ENCODE measurements at regions not wholly inside any gene's neighbourhood (a gene's known extent, or its start where the extent isn't known, plus 50 kb on each side); places are given as distances from the start of the nearest gene placed in this dataset.
"Not testable (repeated sequence)": the region's sequence is repeated elsewhere in the genome, so short reads cannot be mapped to it uniquely, and the experiment has no call there.

DNA sequence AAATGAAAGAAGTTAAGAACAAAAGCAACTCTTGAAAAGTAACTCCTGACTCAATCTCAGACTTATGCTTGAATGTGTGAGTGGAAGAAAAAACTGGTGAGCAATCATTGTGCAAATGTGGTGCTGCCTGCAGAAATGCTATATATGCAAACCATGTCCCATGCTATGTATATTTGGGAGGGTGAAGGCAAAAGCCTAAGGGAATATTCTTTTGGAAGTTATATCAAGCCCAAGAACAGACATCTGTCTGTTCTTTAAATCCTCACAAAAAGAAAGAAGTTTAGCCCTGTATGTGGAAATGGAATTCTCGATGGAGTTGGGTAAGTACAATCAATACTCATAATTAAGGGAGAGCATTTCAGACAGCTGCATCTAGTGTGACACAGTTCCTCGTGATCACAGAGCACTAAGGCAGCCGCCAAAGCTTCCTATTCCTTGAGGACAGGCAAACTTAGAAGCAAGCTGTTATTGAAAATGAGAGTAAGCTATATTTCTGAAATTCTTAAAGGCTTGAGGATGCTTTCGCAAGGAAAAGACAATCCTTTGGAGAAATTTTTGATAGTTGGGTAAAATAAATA, 406.5 kb upstream of the CHORDC1 start:
- no peak for DNase-seq

DNA sequence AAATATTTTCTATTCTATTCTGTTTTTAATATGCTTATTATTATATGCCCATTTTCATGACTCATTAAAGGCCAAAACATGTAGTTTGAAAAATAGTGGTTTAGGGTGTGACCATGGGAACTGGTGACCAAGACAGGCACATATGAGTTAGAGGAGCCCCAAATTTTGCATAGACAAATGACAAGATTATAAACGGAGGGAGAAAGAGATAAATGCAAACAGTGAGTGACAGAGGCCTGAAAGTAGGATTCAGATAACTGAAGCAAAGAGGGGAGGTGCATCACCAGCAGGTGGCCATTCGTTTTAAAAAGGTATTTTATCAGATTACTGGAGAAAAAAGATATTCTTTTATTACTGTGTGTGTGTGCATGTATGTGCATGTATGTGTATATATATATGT, 391.5 kb upstream of the CHORDC1 start:
- no peak overlapping the region for H3K27ac ChIP-seq
- no peak for TF ChIP-seq CTCF (IDR thresholded peaks at IDR 0.05)
- TF ChIP-seq POLR2A (IDR thresholded peaks at IDR 0.05), result no peak
- no peaks in the 10 kb centered on the region for H3K36me3 ChIP-seq
- no peaks in the 10 kb centered on the region for H3K27me3 ChIP-seq
- no peaks in the 10 kb centered on the region for H3K9me3 ChIP-seq
- no peak overlapping the region for H3K4me3 ChIP-seq
- H3K4me1 ChIP-seq, result no peaks in the 10 kb centered on the region
- no peak for DNase-seq
- intact Hi-C loops (cut with DNase I; ENCODE audit: low total_unique reads), result no loop called here

More for the DNA sequence above, 406.5 kb upstream of the CHORDC1 start:
- TF ChIP-seq POLR2A (IDR thresholded peaks at IDR 0.05) (no peak), CTCF (IDR thresholded peaks at IDR 0.05) (no peak)
- Histone ChIP-seq H3K27me3 (no peaks in the 10 kb centered on the region), H3K9me3 (no peaks in the 10 kb centered on the region), H3K27ac (no peak overlapping the region), H3K36me3 (no peaks in the 10 kb centered on the region), H3K4me1 (no peaks in the 10 kb centered on the region), H3K4me3 (no peak overlapping the region)
- intact Hi-C loops (cut with DNase I; ENCODE audit: low total_unique reads), result no loop called here

GRCh38 chr11:90613037-90613436, 390.2 kb upstream of the CHORDC1 start:
- intact Hi-C loops (cut with DNase I; ENCODE audit: low total_unique reads); H3K4me3 ChIP-seq: not testable (repeated sequence)

DNA sequence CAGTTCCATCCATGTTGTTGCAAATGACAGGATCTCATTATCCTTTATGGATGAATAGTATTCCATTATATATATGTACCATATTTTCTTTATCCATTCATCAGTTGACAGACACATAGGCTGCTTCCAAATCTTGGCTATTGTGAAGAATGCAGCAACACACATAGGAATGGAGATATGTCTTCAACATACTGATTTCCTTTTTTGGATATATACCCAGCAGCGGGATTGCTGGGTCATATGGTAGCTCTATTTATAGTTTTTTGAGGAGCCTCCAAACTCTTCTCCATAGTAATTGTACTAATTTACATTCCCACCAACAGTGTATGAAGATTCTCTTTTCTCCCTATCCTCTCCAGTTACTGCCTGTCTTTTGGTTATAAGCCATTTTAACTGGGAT, 383.9 kb upstream of the CHORDC1 start:
- no peaks in the 10 kb centered on the region for H3K27me3 ChIP-seq
- no peak overlapping the region for H3K27ac ChIP-seq
- no peaks in the 10 kb centered on the region for H3K9me3 ChIP-seq
- TF ChIP-seq CTCF (IDR thresholded peaks at IDR 0.05) (no peak), POLR2A (IDR thresholded peaks at IDR 0.05) (no peak)
- no peaks in the 10 kb centered on the region for H3K4me1 ChIP-seq
- H3K4me3 ChIP-seq, result no peak overlapping the region
- intact Hi-C loops (cut with DNase I; ENCODE audit: low total_unique reads), result no loop called here
- no peaks in the 10 kb centered on the region for H3K36me3 ChIP-seq
- DNase-seq, result no peak

More at GRCh38 chr11:90613037-90613436, 390.2 kb upstream of the CHORDC1 start:
- not testable (repeated sequence) for DNase-seq, H3K4me1 ChIP-seq, H3K36me3 ChIP-seq, H3K9me3 ChIP-seq, H3K27ac ChIP-seq, H3K27me3 ChIP-seq

- TF ChIP-seq POLR2A (IDR thresholded peaks at IDR 0.05) (no peak), CTCF (IDR thresholded peaks at IDR 0.05) (no peak)
- no peak overlapping the region for H3K4me3 ChIP-seq
- H3K9me3 ChIP-seq, result no peaks in the 10 kb centered on the region
- no peak for DNase-seq
- no peaks in the 10 kb centered on the region for H3K27me3 ChIP-seq
- no peaks in the 10 kb centered on the region for H3K4me1 ChIP-seq
- no peaks in the 10 kb centered on the region for H3K36me3 ChIP-seq
- intact Hi-C loops (cut with DNase I; ENCODE audit: low total_unique reads), result no loop called here
- no peak overlapping the region for H3K27ac ChIP-seq
Observed at GRCh38 chr11:90601261-90601660, 378.4 kb upstream of the CHORDC1 start.

GRCh38 chr11:90594658-90595057, 371.8 kb upstream of the CHORDC1 start:
- H3K4me1 ChIP-seq, result no peaks in the 10 kb centered on the region
- intact Hi-C loops (cut with DNase I; ENCODE audit: low total_unique reads), result no loop called here
- TF ChIP-seq CTCF (IDR thresholded peaks at IDR 0.05), result no peak
- TF ChIP-seq POLR2A (IDR thresholded peaks at IDR 0.05), result no peak
- H3K27ac ChIP-seq, result no peak overlapping the region
- DNase-seq, result no peak
- H3K27me3 ChIP-seq, result no peaks in the 10 kb centered on the region
- H3K36me3 ChIP-seq, result no peaks in the 10 kb centered on the region
- no peak overlapping the region for H3K4me3 ChIP-seq
- H3K9me3 ChIP-seq, result no peaks in the 10 kb centered on the region
